SK-N-SH (cell line): ENCODE measurements at regions not wholly inside any gene's neighbourhood (a gene's known extent, or its start where the extent isn't known, plus 50 kb on each side); places are given as distances from the start of the nearest gene placed in this dataset.
"Not testable (repeated sequence)": the region's sequence is repeated elsewhere in the genome, so short reads cannot be mapped to it uniquely, and the experiment has no call there.

Experiments
- CTCF ChIA-PET: fragments of 300-600, 350-600 bp; formaldehyde crosslinking; extraction: SDS; loops from one replicate; lab custom pipeline; 2021; lab: Yijun Ruan, JAX
- POLR2A ChIA-PET: fragments of 350-600 bp; sonication (Branson Sonifier 250); formaldehyde crosslinking; extraction: SDS; loops from one replicate; lab custom pipeline; 2020; ENCODE audit warnings: antibody characterized with exemption, inconsistent platforms; lab: Yijun Ruan, JAX
- DNase-seq: peaks from one replicate; pipeline ENCODE4 v3.0.0; 2012
- H2AFZ ChIP-seq: fragments of 200-600 bp; sonication (generic); 2 replicates; pipeline ENCODE4 v1.8.1; 2016; ENCODE audit warnings: antibody characterized with exemption, mild to moderate bottlenecking, low read depth
- H3F3A ChIP-seq: fragments of 200-600 bp; sonication (generic); replicated peaks from 2 replicates; pipeline ENCODE3; 2016; ENCODE audit warnings: antibody characterized with exemption, mild to moderate bottlenecking; ENCODE audit not compliant: insufficient read depth
- H3K27ac ChIP-seq, 2 experiments: fragments of 200-500 bp in 1 of 2; fragments of 200-600 bp in 1 of 2; sonication (Bioruptor generic) in 1 of 2; sonication (generic), shearing (Covaris generic) in 1 of 2; 2 replicates each; pipeline versions ENCODE4 v1.5.1 to v1.6.1; 2014 to 2016; ENCODE audit warnings: low read depth in 2 of 2, inconsistent platforms in 1 of 2, low read length in 1 of 2, mild to moderate bottlenecking in 1 of 2, mixed read lengths in 1 of 2
- H3K27me3 ChIP-seq: fragments of 200-600 bp; sonication (generic), shearing (Covaris generic); 2 replicates; pipeline ENCODE4 v1.6.1; 2016; ENCODE audit warnings: mixed run types; ENCODE audit not compliant: insufficient read depth
- H3K36me3 ChIP-seq, 2 experiments: fragments of 200-500 bp in 1 of 2; fragments of 200-600 bp in 1 of 2; sonication (Bioruptor generic) in 1 of 2; sonication (generic) in 1 of 2; replicated peaks in 1 of 2; 2 replicates each; pipeline versions ENCODE3 to v1.5.1; 2014 to 2016; ENCODE audit warnings: low read length in 1 of 2, mild to moderate bottlenecking in 1 of 2; ENCODE audit not compliant: insufficient read depth in 2 of 2, control insufficient read depth in 1 of 2
- H3K4me1 ChIP-seq, 2 experiments: fragments of 200-500 bp in 1 of 2; fragments of 200-600 bp in 1 of 2; sonication (Bioruptor generic) in 1 of 2; sonication (generic), shearing (Covaris generic) in 1 of 2; 2 replicates each; pipeline versions ENCODE4 v1.5.1 to v1.6.1; 2014 to 2016; ENCODE audit warnings: low read depth in 1 of 2, low read length in 1 of 2, mixed run types in 1 of 2; ENCODE audit not compliant: insufficient read depth in 2 of 2, control insufficient read depth in 1 of 2
- H3K4me2 ChIP-seq: fragments of 200-600 bp; sonication (generic), shearing (Covaris generic); 2 replicates; pipeline ENCODE4 v1.6.1; 2017; ENCODE audit warnings: mixed run types
- H3K4me3 ChIP-seq, 2 experiments: fragments of 200-500 bp in 1 of 2; fragments of 200-600 bp in 1 of 2; sonication (Bioruptor generic) in 1 of 2; sonication (generic), shearing (Covaris generic) in 1 of 2; 2 replicates each; pipeline versions ENCODE4 v1.5.1 to v1.8.1; 2014 to 2016; ENCODE audit warnings: low read depth in 2 of 2, inconsistent platforms in 1 of 2, low read length in 1 of 2, mild to moderate bottlenecking in 1 of 2, mixed read lengths in 1 of 2, moderate library complexity in 1 of 2
- H3K79me2 ChIP-seq: fragments of 200-600 bp; sonication (generic); 2 replicates; pipeline ENCODE4 v1.8.1; 2017; ENCODE audit warnings: mild to moderate bottlenecking; ENCODE audit not compliant: insufficient read depth
- H3K9ac ChIP-seq: fragments of 200-600 bp; sonication (generic); 2 replicates; pipeline ENCODE4 v1.6.1; 2017; ENCODE audit warnings: mixed run types
- H3K9me2 ChIP-seq: fragments of 200-600 bp; sonication (generic); 2 replicates; pipeline ENCODE4 v1.6.1; 2017; ENCODE audit warnings: mixed run types
- H3K9me3 ChIP-seq: fragments of 200-600 bp; sonication (generic); 2 replicates; pipeline ENCODE4 v1.6.1; 2017; ENCODE audit warnings: mixed run types, mild to moderate bottlenecking, moderate library complexity
- H4K20me1 ChIP-seq: fragments of 200-600 bp; sonication (generic); 2 replicates; pipeline ENCODE4 v1.6.1; 2017; ENCODE audit warnings: mild to moderate bottlenecking, mixed run types; ENCODE audit not compliant: insufficient read depth
- EZH2phosphoT487 ChIP-seq: fragments of 200-600 bp; sonication (generic); IDR thresholded peaks from 2 replicates; pipeline ENCODE4 v1.6.1; 2017; ENCODE audit warnings: low read depth, mixed run types, mild to moderate bottlenecking, antibody characterized with exemption, moderate library complexity, borderline replicate concordance
- FOXJ3 ChIP-seq: sonication (generic); formaldehyde crosslinking; IDR thresholded peaks from 2 replicates; pipeline ENCODE4 v1.5.1; 2020; ENCODE audit warnings: mild to moderate bottlenecking, missing genetic modification reagents
- FOXM1 ChIP-seq: IDR thresholded peaks from 2 replicates; pipeline ENCODE4 v1.4.0; 2012; ENCODE audit warnings: low read depth, mild to moderate bottlenecking
- GABPA ChIP-seq: IDR thresholded peaks from 2 replicates; pipeline ENCODE4 v1.4.0; 2012; ENCODE audit warnings: low read depth, mild to moderate bottlenecking
- JUND ChIP-seq: IDR thresholded peaks from 2 replicates; pipeline ENCODE4 v1.4.0; 2012
- MEF2A ChIP-seq: IDR thresholded peaks from 2 replicates; pipeline ENCODE4 v1.4.0; 2012; ENCODE audit warnings: low read depth, borderline replicate concordance
- MXI1 ChIP-seq: IDR thresholded peaks from 2 replicates; pipeline ENCODE4 v1.6.1; 2012; ENCODE audit warnings: mild to moderate bottlenecking, low read depth, low read length, improper control_type of control experiment
- NRF1 ChIP-seq: IDR thresholded peaks from 2 replicates; pipeline ENCODE4 v1.6.1; 2012; ENCODE audit warnings: low read depth, mild to moderate bottlenecking, low read length
- PBX3 ChIP-seq: IDR thresholded peaks from 2 replicates; pipeline ENCODE4; 2012
- POLR2AphosphoS5 ChIP-seq: IDR thresholded peaks from 2 replicates; pipeline ENCODE4 v1.6.1; 2012; ENCODE audit warnings: low read depth, low read length
- REST ChIP-seq: IDR thresholded peaks from 2 replicates; pipeline ENCODE4 v1.6.1; 2012; ENCODE audit warnings: mild to moderate bottlenecking, low read depth, low read length, moderate library complexity
- SIN3A ChIP-seq: IDR thresholded peaks from 2 replicates; pipeline ENCODE4 v1.6.1; 2012; ENCODE audit warnings: low read depth, mild to moderate bottlenecking, low read length, moderate library complexity, borderline replicate concordance
- TAF1 ChIP-seq: IDR thresholded peaks from 2 replicates; pipeline ENCODE4 v1.6.1; 2012; ENCODE audit warnings: low read depth, mild to moderate bottlenecking, low read length, moderate library complexity, borderline replicate concordance
- TCF12 ChIP-seq: IDR thresholded peaks from 2 replicates; pipeline ENCODE4 v1.4.0; 2012
- TEAD4 ChIP-seq: IDR thresholded peaks from 2 replicates; pipeline ENCODE4 v1.4.0; 2012; ENCODE audit warnings: mild to moderate bottlenecking, borderline replicate concordance; ENCODE audit not compliant: insufficient read depth
- USF1 ChIP-seq: IDR thresholded peaks from 2 replicates; pipeline ENCODE4 v1.4.0; 2012; ENCODE audit warnings: low read depth, borderline replicate concordance
- USF2 ChIP-seq: fragments of 150-350 bp; IDR thresholded peaks from 2 replicates; pipeline ENCODE4 v1.6.1; 2017; ENCODE audit warnings: antibody characterized with exemption, low read length, low read depth, borderline replicate concordance
- WGBS: methylation state at CpG from one replicate; pipeline ENCODE4 v1.1.6; 2017; ENCODE audit warnings: low lambda C conversion rate; 5-methylcytosine and 5-hydroxymethylcytosine counted together

- Histone ChIP-seq H3K4me2 (no peak overlapping the region), H3K9me2 (no peaks in the 10 kb centered on the region), H3K79me2 (no peaks in the 10 kb centered on the region), H3K9me3 (no peaks in the 10 kb centered on the region), H3F3A (no peaks in the 10 kb centered on the region), H3K36me3 (no peaks in the 10 kb centered on the region), H3K27ac (no peak overlapping the region), H3K4me1 (peaks cover 0 to 35% of the 10 kb centered on the region in 2 experiments; a peak in 2 of 4 replicates), H2AFZ (no peak overlapping the region), H3K27me3 (no peaks in the 10 kb centered on the region), H4K20me1 (no peaks in the 10 kb centered on the region), H3K4me3 (no peak overlapping the region), H3K9ac (no peak overlapping the region)
- ChIA-PET POLR2A (no interaction called here), CTCF (no interaction called here)
- 63% methylated on average over 1 of the region's 1 CpG for WGBS
- no peak for TF ChIP-seq TAF1
- DNase-seq, result no peak
Measured at GRCh38 chr5:82534986-82535385, 256.8 kb upstream of the RPS23 start.

- H4K20me1 ChIP-seq, H2AFZ ChIP-seq, CTCF ChIA-PET, H3K79me2 ChIP-seq, H3K4me3 ChIP-seq, H3F3A ChIP-seq, H3K4me2 ChIP-seq, H3K9me2 ChIP-seq, H3K4me1 ChIP-seq, DNase-seq, H3K9me3 ChIP-seq, H3K36me3 ChIP-seq, H3K27me3 ChIP-seq, H3K27ac ChIP-seq, POLR2A ChIA-PET, H3K9ac ChIP-seq: not testable (repeated sequence)
- WGBS, result 55% methylated on average over 2 of the region's 2 CpGs
Measured at GRCh38 chr5:82532075-82532474, 253.9 kb upstream of the RPS23 start.

- Histone ChIP-seq H2AFZ (no peak overlapping the region), H3F3A (no peaks in the 10 kb centered on the region), H3K9me2 (no peaks in the 10 kb centered on the region), H3K4me2 (no peak overlapping the region), H3K27me3 (no peaks in the 10 kb centered on the region), H4K20me1 (no peaks in the 10 kb centered on the region), H3K27ac (no peak overlapping the region), H3K36me3 (no peaks in the 10 kb centered on the region), H3K4me1 (peaks cover under 1 to 2% of the 10 kb centered on the region in 2 experiments; a peak in 1 of 4 replicates), H3K79me2 (no peaks in the 10 kb centered on the region), H3K4me3 (no peak overlapping the region), H3K9me3 (no peaks in the 10 kb centered on the region), H3K9ac (no peak overlapping the region)
- WGBS, result 72% methylated on average over 2 of the region's 2 CpGs
- CTCF ChIA-PET, result no interaction called here
- POLR2A ChIA-PET, result no interaction called here
- no peak for DNase-seq
- TF ChIP-seq FOXM1 (no peak), EZH2phosphoT487 (no peak), REST (no peak), MEF2A (no peak), TCF12 (no peak), MXI1 (no peak), SIN3A (no peak), GABPA (no peak), FOXJ3 (no peak), PBX3 (no peak), NRF1 (no peak), JUND (no peak), TEAD4 (no peak), POLR2AphosphoS5 (no peak), USF1 (no peak), USF2 (no peak)
Measured at GRCh38 chr5:82526540-82526939, 248.4 kb upstream of the RPS23 start.
